ENCODE measurements at regions not wholly inside any gene's neighbourhood (a gene's known extent, or its start where the extent isn't known, plus 50 kb on each side); places are given as distances from the start of the nearest gene placed in this dataset.

GRCh38 chr13:50408068-50408467, 392.8 kb downstream of the KCNRG start:
- no peak for TF ChIP-seq CTCF (IDR thresholded peaks at IDR 0.05)
- no peak for TF ChIP-seq POLR2A (IDR thresholded peaks at IDR 0.05)
- TF ChIP-seq EP300 (IDR thresholded peaks at IDR 0.05), result no peak

Measured in ovary (tissue), 3 donors.